ENCODE measurements at regions not wholly inside any gene's neighbourhood (a gene's known extent, or its start where the extent isn't known, plus 50 kb on each side); places are given as distances from the start of the nearest gene placed in this dataset.

DNA sequence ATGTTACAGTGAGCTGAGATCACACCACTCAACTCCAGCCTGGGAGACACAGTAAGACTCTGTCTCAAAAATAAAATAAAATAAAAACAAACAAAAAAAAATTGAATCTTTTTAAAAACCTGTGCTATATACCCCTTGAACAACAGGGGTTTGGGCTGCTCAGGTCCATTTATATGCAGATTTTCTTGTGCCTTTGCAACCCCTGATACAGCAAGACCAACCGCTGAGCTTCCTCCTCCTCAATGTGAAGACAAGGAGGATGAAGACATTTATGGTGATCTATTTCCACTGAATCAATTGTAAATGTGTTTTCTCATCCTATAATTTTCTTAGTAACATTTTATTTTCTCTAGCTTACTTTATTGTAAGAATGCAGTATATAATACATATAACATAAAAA lies 831.0 kb upstream of the ARPP21 start:
- no peak for DNase-seq
- no peak overlapping the region for H3K4me3 ChIP-seq
- no peaks in the 10 kb centered on the region for H3K36me3 ChIP-seq
- TF ChIP-seq POLR2A (IDR thresholded peaks at IDR 0.05) (no peak), CTCF (IDR thresholded peaks at IDR 0.05) (no peak)
- no peak overlapping the region for H3K27ac ChIP-seq
- no peaks in the 10 kb centered on the region for H3K27me3 ChIP-seq
- no peaks in the 10 kb centered on the region for H3K9me3 ChIP-seq
- H3K4me1 ChIP-seq, result no peaks in the 10 kb centered on the region
- WGBS, 2 donors, result 76 to 96% methylated on average over 1 of the region's 1 CpG
- intact Hi-C loops (cut with DNase I), result no loop called here

DNA sequence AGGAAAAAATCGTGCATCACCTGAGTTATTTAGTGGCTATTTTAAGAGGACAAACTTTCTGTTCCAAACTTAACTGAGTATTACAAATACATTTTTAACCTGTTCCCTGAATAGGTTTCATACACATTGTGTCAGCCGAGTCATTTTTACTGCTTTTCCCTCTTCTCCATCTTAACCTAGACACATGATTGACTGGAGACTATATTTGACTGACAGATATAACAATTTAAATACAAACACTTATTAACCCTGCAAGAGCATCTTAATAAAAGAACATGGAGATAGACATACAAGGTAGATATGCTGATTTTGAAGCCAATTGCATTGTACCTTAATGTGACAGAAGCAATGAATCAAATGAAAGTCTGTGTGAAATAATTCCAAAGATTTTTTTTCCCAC lies 810.5 kb upstream of the ARPP21 start:
- Histone ChIP-seq H3K27ac (no peak overlapping the region), H3K4me3 (no peak overlapping the region), H3K36me3 (no peaks in the 10 kb centered on the region), H3K27me3 (no peaks in the 10 kb centered on the region), H3K9me3 (no peaks in the 10 kb centered on the region), H3K4me1 (no peaks in the 10 kb centered on the region)
- DNase-seq, result no peak
- WGBS, 2 donors, result 79 to 80% methylated on average over 2 of the region's 2 CpGs
- TF ChIP-seq POLR2A (IDR thresholded peaks at IDR 0.05) (no peak), CTCF (IDR thresholded peaks at IDR 0.05) (no peak)
- intact Hi-C loops (cut with DNase I), result no loop called here

GRCh38 chr3:34832865-34833508 lies 806.3 kb upstream of the ARPP21 start:
- TF ChIP-seq CTCF (IDR thresholded peaks at IDR 0.05) (no peak), POLR2A (IDR thresholded peaks at IDR 0.05) (no peak)
- no peaks in the 10 kb centered on the region for H3K36me3 ChIP-seq
- 71 to 77% methylated on average over 1 of the region's 1 CpG for WGBS, 2 donors

GRCh38 chr3:34837848-34838741 lies 801.2 kb upstream of the ARPP21 start:
- H3K4me3 ChIP-seq, result no peak overlapping the region
- WGBS, 2 donors, result 67 to 77% methylated on average over 4 of the region's 4 CpGs
- no peaks in the 10 kb centered on the region for H3K9me3 ChIP-seq
- no peak overlapping the region for H3K27ac ChIP-seq
- no peaks in the 10 kb centered on the region for H3K4me1 ChIP-seq
- no peak for DNase-seq
- TF ChIP-seq POLR2A (IDR thresholded peaks at IDR 0.05) (no peak), CTCF (IDR thresholded peaks at IDR 0.05) (no peak)
- intact Hi-C loops (cut with DNase I), result no loop called here
- no peaks in the 10 kb centered on the region for H3K27me3 ChIP-seq
- H3K36me3 ChIP-seq, result no peaks in the 10 kb centered on the region

More at GRCh38 chr3:34832865-34833508, 806.3 kb upstream of the ARPP21 start:
- no peaks in the 10 kb centered on the region for H3K4me1 ChIP-seq
- no peak for DNase-seq
- H3K4me3 ChIP-seq, result no peak overlapping the region
- intact Hi-C loops (cut with DNase I), result no loop called here
- H3K9me3 ChIP-seq, result no peaks in the 10 kb centered on the region
- H3K27ac ChIP-seq, result no peak overlapping the region
- no peaks in the 10 kb centered on the region for H3K27me3 ChIP-seq

All from esophagus squamous epithelium (tissue), 5 donors.